ENCODE measurements at regions not wholly inside any gene's neighbourhood (a gene's known extent, or its start where the extent isn't known, plus 50 kb on each side); places are given as distances from the start of the nearest gene placed in this dataset.

GRCh38 chr12:104870797-104871196 is 87.3 kb downstream of the SLC41A2 start:
- Mint-ChIP-seq H3K9me3 (no peaks in the 10 kb centered on the region), H3K4me1 (peaks cover 8% of the 10 kb centered on the region), H3K27me3 (no peaks in the 10 kb centered on the region), H3K27ac (no peak overlapping the region), H3K36me3 (ENCODE audit: low read depth) (no peaks in the 10 kb centered on the region), H3K4me3 (no peak overlapping the region)
- peak; percentile 54 for ATAC-seq (ENCODE audit: low read depth)
- intact Hi-C loops (cut with micrococcal nuclease), result no loop called here
- TF ChIP-seq CTCF (IDR thresholded peaks at IDR 0.05), result no peak
- ChIA-PET POLR2A (no interaction called here), CTCF (no interaction called here)
- DNase-seq, result no peak

- H3K9me3 Mint-ChIP-seq, result no peaks in the 10 kb centered on the region
- intact Hi-C loops (cut with micrococcal nuclease), result no loop called here
- ATAC-seq (ENCODE audit: low read depth) (no peak), DNase-seq (no peak)
- no peak for TF ChIP-seq CTCF (IDR thresholded peaks at IDR 0.05)
- no peaks in the 10 kb centered on the region for H3K27me3 Mint-ChIP-seq
- H3K27ac Mint-ChIP-seq, result no peak overlapping the region
- H3K36me3 Mint-ChIP-seq (ENCODE audit: low read depth), result no peaks in the 10 kb centered on the region
- peaks cover 13% of the 10 kb centered on the region for H3K4me1 Mint-ChIP-seq
- ChIA-PET POLR2A (interaction anchor here (1.1 kb wide), 1 partner anchor 9 kb away, joined by 3 read pairs; no protein-coding TSS in a partner anchor), CTCF (interaction anchor here (1.8 kb wide), 1 partner anchor 484 kb away, joined by 8 read pairs; no protein-coding TSS in a partner anchor)
- no peak overlapping the region for H3K4me3 Mint-ChIP-seq
Observed at GRCh38 chr12:104866291-104866690, 91.8 kb downstream of the SLC41A2 start.

DNA sequence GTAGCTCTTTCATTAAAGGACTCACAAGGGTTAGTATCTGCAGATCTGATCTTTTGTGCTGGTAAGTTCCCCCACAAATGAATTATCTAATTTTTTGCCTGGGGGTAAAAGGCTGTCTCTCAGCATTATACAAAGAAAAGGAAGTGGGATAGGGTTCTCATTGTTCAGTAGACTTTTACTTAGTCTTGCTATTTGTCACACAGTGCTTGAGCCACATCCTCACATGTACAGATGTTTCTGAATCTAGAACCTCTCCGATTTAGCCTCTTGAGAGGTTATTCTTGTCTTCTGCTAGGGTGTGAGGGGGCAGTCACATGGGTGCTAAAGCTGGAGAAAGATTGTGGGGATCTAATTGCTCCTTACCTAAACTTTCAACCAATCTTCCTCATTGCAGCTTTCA is 93.0 kb downstream of the SLC41A2 start:
- H3K27ac Mint-ChIP-seq, result no peak overlapping the region
- H3K4me1 Mint-ChIP-seq, result peaks cover 5% of the 10 kb centered on the region
- H3K27me3 Mint-ChIP-seq, result no peaks in the 10 kb centered on the region
- ATAC-seq (ENCODE audit: low read depth) (no peak), DNase-seq (no peak)
- POLR2A ChIA-PET, result interaction anchor here (1.1 kb wide), 1 partner anchor 10 kb away, joined by 3 read pairs; no protein-coding TSS in a partner anchor
- H3K9me3 Mint-ChIP-seq, result no peaks in the 10 kb centered on the region
- CTCF ChIA-PET, result no interaction called here
- no peak for TF ChIP-seq CTCF (IDR thresholded peaks at IDR 0.05)
- H3K4me3 Mint-ChIP-seq, result no peak overlapping the region
- H3K36me3 Mint-ChIP-seq (ENCODE audit: low read depth), result no peaks in the 10 kb centered on the region
- intact Hi-C loops (cut with micrococcal nuclease), result no loop called here

- H3K27ac Mint-ChIP-seq, result no peak overlapping the region
- CTCF ChIA-PET, result no interaction called here
- no peak overlapping the region for H3K4me3 Mint-ChIP-seq
- no peak for TF ChIP-seq CTCF (IDR thresholded peaks at IDR 0.05)
- no peaks in the 10 kb centered on the region for H3K36me3 Mint-ChIP-seq (ENCODE audit: low read depth)
- ATAC-seq (ENCODE audit: low read depth) (no peak), DNase-seq (no peak)
- H3K9me3 Mint-ChIP-seq, result no peaks in the 10 kb centered on the region
- peaks cover 5% of the 10 kb centered on the region for H3K4me1 Mint-ChIP-seq
- intact Hi-C loops (cut with micrococcal nuclease), result no loop called here
- POLR2A ChIA-PET, result no interaction called here
- H3K27me3 Mint-ChIP-seq, result no peaks in the 10 kb centered on the region
Observed at GRCh38 chr12:104864668-104865067, 93.4 kb downstream of the SLC41A2 start.

DNA sequence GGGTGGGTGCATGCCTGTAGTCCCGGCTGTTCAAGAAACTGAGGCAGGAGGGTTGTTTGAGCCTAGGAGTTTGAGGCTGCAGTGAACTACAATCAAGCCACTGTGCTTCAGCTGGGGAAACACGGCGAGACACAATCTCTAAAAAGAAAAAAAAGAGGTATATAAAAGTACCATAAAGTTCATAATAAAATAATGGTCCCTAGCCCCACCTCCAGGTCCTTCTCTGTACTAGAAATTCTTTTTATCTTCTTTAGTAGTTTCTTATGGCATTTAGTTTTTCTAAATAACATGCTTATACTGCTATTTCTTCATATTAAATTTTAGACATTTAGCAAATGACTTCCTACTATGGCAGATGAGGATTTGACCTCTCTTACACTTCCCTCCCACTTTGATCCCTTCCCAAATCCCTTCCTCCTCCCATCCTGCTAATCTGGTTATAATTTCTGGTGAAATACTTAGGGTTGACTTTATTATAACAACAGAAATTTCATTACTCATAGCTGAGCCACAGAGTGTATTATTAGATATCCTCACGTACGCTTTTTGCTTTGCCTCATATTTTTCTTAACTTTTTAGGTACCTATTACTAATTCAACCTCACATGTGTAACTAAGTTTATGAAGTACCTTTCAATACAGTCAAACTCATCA is 94.7 kb downstream of the SLC41A2 start:
- H3K27me3 Mint-ChIP-seq, result no peaks in the 10 kb centered on the region
- intact Hi-C loops (cut with micrococcal nuclease), result no loop called here
- DNase-seq, result no peak

More for the DNA sequence above, 94.7 kb downstream of the SLC41A2 start:
- no peak for ATAC-seq (ENCODE audit: low read depth)
- Mint-ChIP-seq H3K4me3 (no peak overlapping the region), H3K9me3 (no peaks in the 10 kb centered on the region), H3K27ac (no peak overlapping the region), H3K4me1 (peaks cover 5% of the 10 kb centered on the region), H3K36me3 (ENCODE audit: low read depth) (no peaks in the 10 kb centered on the region)
- no peak for TF ChIP-seq CTCF (IDR thresholded peaks at IDR 0.05)
- CTCF ChIA-PET, result interaction anchor here (0.8 kb wide), 1 partner anchor 9 kb away, joined by 3 read pairs; no protein-coding TSS in a partner anchor
- POLR2A ChIA-PET, result no interaction called here

All from activated B cell treated with CpG ODN at 0.5 μM for 24 hours (primary cell).